Karpas-422 (cell line): ENCODE measurements at regions not wholly inside any gene's neighbourhood (a gene's known extent, or its start where the extent isn't known, plus 50 kb on each side); places are given as distances from the start of the nearest gene placed in this dataset.

Experiments
- DNase-seq: peaks from one replicate; pipeline ENCODE4 v3.0.0-alpha.2; 2015
- H2AFZ ChIP-seq: fragments of 200-600 bp; sonication (generic); 2 replicates; pipeline ENCODE4 v1.6.1; 2014; ENCODE audit warnings: antibody characterized with exemption, low read length, mixed read lengths
- H3K27ac ChIP-seq: fragments of 200-600 bp; sonication (generic); 2 replicates; pipeline ENCODE4 v1.5.1; 2014; ENCODE audit warnings: mild to moderate bottlenecking, low read length, moderate library complexity
- H3K27me3 ChIP-seq: fragments of 200-600 bp; sonication (generic); 2 replicates; pipeline ENCODE4 v1.6.1; 2014; ENCODE audit warnings: low read length, mixed read lengths
- H3K36me3 ChIP-seq: fragments of 200-600 bp; sonication (generic); 2 replicates; pipeline ENCODE4 v1.6.1; 2014; ENCODE audit warnings: low read length, mixed read lengths; ENCODE audit not compliant: insufficient read depth
- H3K4me1 ChIP-seq: fragments of 200-600 bp; sonication (generic); 2 replicates; pipeline ENCODE4 v1.6.1; 2014; ENCODE audit warnings: mild to moderate bottlenecking, low read length, mixed read lengths
- H3K4me2 ChIP-seq: fragments of 200-600 bp; sonication (generic); 2 replicates; pipeline ENCODE4 v1.6.1; 2014; ENCODE audit warnings: low read length, low read depth, mild to moderate bottlenecking; ENCODE audit not compliant: poor library complexity, severe bottlenecking
- H3K4me3 ChIP-seq: fragments of 200-600 bp; sonication (generic); 2 replicates; pipeline ENCODE4 v1.5.1; 2014; ENCODE audit warnings: mild to moderate bottlenecking, antibody characterized with exemption, low read length, mixed read lengths
- H3K79me2 ChIP-seq: fragments of 200-600 bp; sonication (generic); 2 replicates; pipeline ENCODE4 v1.6.1; 2014; ENCODE audit warnings: mild to moderate bottlenecking, low read length, mixed read lengths
- H3K9ac ChIP-seq: fragments of 200-600 bp; sonication (generic); 2 replicates; pipeline ENCODE4 v1.6.0; 2014; ENCODE audit warnings: low read length
- H3K9me2 ChIP-seq: fragments of 200-600 bp; sonication (generic), shearing (Covaris generic); replicated peaks from 2 replicates; pipeline ENCODE4 v1.6.0; 2014; ENCODE audit warnings: mild to moderate bottlenecking, low read length, moderate library complexity; ENCODE audit not compliant: insufficient read depth
- H3K9me3 ChIP-seq: fragments of 300-700, 200-600 bp; sonication (generic); 2 replicates; pipeline ENCODE4 v1.6.1; 2014; ENCODE audit warnings: low read length, mixed read lengths
- H4K20me1 ChIP-seq: fragments of 200-600 bp; sonication (generic); 2 replicates; pipeline ENCODE4 v1.6.1; 2014; ENCODE audit warnings: mild to moderate bottlenecking, antibody characterized with exemption, low read length, low read depth; ENCODE audit not compliant: insufficient read depth

DNA sequence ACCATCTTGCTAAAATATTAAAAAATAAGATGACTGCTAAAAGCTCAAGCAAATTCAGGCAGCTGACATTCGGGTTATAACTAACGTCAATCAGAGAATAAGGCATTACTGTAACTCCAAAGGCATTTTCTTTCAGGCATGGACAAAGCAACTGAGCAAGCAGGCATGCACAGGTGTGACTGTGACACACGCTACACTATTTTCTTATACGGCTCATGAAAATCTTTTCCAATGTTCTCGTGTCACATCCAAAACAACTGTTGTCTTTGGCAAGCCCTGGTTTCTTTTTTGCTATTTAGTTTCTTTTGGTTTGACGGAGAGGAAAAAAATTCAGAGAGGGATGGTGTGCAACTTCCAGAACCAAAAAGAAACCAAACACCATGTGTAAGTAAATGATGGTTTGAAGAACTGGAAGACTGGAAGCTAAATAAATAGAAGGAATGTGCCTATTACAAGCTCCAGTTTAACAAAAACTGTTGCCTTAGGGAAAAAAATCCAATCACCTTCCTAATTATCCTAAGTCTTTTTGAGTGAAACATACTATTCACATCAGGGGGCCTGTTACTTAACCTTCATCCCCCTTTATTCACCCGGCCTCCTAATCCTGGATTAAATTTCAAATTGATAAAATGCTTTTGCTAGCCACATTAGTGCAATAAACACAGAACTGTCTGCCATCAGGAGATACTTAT lies 277.6 kb downstream of the PSAT1 start:
- Histone ChIP-seq H3K27me3 (no peaks in the 10 kb centered on the region), H2AFZ (no peak overlapping the region), H3K9me3 (no peaks in the 10 kb centered on the region), H3K9me2 (no peaks in the 10 kb centered on the region), H3K4me2 (no peak overlapping the region), H3K79me2 (no peaks in the 10 kb centered on the region), H3K9ac (no peak overlapping the region), H3K4me1 (no peaks in the 10 kb centered on the region), H3K4me3 (no peak overlapping the region), H4K20me1 (no peaks in the 10 kb centered on the region), H3K27ac (no peak overlapping the region), H3K36me3 (no peaks in the 10 kb centered on the region)
- DNase-seq, result no peak

DNA sequence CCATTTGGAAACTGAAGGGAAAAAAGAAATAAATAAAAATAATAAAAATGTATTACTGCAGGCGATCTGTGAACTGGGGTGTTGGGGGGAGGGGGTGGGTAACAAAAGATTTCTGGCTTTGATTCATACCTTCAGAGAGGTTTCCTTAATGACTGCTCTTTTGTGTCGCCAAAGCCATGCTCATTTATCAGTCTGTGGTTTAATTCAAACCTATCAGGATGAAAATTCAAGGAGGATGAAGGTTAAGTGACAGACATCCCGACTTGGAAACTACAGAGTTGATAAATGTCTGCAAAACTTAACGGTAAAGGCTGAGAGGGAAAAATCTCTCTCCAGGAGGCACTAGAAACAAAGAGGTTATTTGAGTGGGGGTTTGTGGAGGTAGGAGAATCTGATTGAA lies 278.2 kb downstream of the PSAT1 start:
- H3K9ac ChIP-seq, result no peak overlapping the region
- H3K9me2 ChIP-seq, result no peaks in the 10 kb centered on the region
- H3K27ac ChIP-seq, result no peak overlapping the region
- H3K27me3 ChIP-seq, result no peaks in the 10 kb centered on the region
- H3K4me2 ChIP-seq, result no peak overlapping the region
- no peaks in the 10 kb centered on the region for H3K9me3 ChIP-seq
- no peaks in the 10 kb centered on the region for H4K20me1 ChIP-seq
- no peak overlapping the region for H2AFZ ChIP-seq
- H3K4me3 ChIP-seq, result no peak overlapping the region
- no peaks in the 10 kb centered on the region for H3K36me3 ChIP-seq
- DNase-seq, result no peak
- H3K79me2 ChIP-seq, result no peaks in the 10 kb centered on the region
- H3K4me1 ChIP-seq, result no peaks in the 10 kb centered on the region

GRCh38 chr9:78575771-78576170 lies 278.8 kb downstream of the PSAT1 start:
- Histone ChIP-seq H3K27me3 (no peaks in the 10 kb centered on the region), H3K4me3 (no peak overlapping the region), H4K20me1 (no peaks in the 10 kb centered on the region), H3K9me3 (no peaks in the 10 kb centered on the region), H3K4me1 (no peaks in the 10 kb centered on the region), H3K4me2 (no peak overlapping the region), H3K36me3 (no peaks in the 10 kb centered on the region), H3K9ac (no peak overlapping the region), H3K79me2 (no peaks in the 10 kb centered on the region), H3K9me2 (no peaks in the 10 kb centered on the region), H3K27ac (no peak overlapping the region), H2AFZ (no peak overlapping the region)
- DNase-seq, result no peak

DNA sequence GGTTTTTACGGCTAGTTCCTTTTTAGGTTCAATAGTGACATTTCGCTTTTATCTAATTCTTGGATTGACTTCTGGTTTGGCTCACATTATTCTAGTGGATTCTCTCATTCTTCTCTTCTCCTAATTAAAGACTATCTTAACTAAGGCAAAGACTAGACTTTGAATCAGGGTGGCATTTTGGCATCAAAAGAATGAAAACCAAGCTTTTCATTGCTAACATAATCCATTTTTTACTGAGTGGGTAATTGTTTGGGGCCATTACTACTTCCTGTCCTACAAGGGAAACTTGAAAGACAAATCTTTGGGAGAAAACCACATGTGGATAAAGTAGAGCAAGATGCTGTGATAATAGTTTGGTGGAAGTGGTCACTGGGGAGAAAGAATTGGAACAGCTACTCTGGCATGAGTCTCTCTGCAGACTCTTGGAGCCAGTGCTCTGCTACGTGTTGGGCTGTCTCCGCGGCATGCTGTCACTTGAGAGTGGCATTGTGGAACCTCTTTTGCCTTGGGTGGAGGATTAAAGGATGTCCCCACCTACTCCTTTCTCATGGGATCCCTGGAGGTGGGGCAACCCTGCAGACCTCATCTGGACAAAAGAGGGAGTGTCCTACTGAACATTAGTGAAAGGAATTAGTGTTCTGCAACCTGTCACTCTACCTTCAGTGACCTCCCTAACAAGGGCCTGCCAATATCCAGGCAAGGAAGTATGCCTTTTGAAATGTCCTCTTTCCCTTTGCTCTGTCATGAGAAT lies 280.4 kb downstream of the PSAT1 start:
- Histone ChIP-seq H3K27me3 (no peaks in the 10 kb centered on the region), H3K4me2 (no peak overlapping the region)

GRCh38 chr9:78578072-78578471 lies 281.1 kb downstream of the PSAT1 start:
- Histone ChIP-seq H3K9me2 (no peaks in the 10 kb centered on the region), H3K27me3 (no peaks in the 10 kb centered on the region), H3K9ac (no peak overlapping the region), H3K4me3 (no peak overlapping the region), H2AFZ (no peak overlapping the region), H3K4me1 (no peaks in the 10 kb centered on the region), H3K4me2 (no peak overlapping the region), H3K36me3 (no peaks in the 10 kb centered on the region), H3K9me3 (no peaks in the 10 kb centered on the region), H3K27ac (no peak overlapping the region), H3K79me2 (no peaks in the 10 kb centered on the region), H4K20me1 (no peaks in the 10 kb centered on the region)
- no peak for DNase-seq

More for the DNA sequence above, 280.4 kb downstream of the PSAT1 start:
- H4K20me1 ChIP-seq, result no peaks in the 10 kb centered on the region
- no peak overlapping the region for H3K27ac ChIP-seq
- no peaks in the 10 kb centered on the region for H3K36me3 ChIP-seq
- no peaks in the 10 kb centered on the region for H3K9me3 ChIP-seq
- no peaks in the 10 kb centered on the region for H3K4me1 ChIP-seq
- no peak overlapping the region for H3K4me3 ChIP-seq
- no peak overlapping the region for H3K9ac ChIP-seq
- H2AFZ ChIP-seq, result no peak overlapping the region
- H3K9me2 ChIP-seq, result no peaks in the 10 kb centered on the region
- DNase-seq, result no peak
- no peaks in the 10 kb centered on the region for H3K79me2 ChIP-seq

- H2AFZ ChIP-seq, result no peak overlapping the region
- no peaks in the 10 kb centered on the region for H3K36me3 ChIP-seq
- H3K4me1 ChIP-seq, result no peaks in the 10 kb centered on the region
- H3K4me3 ChIP-seq, result no peak overlapping the region
- no peak overlapping the region for H3K27ac ChIP-seq
- no peak overlapping the region for H3K9ac ChIP-seq
- no peaks in the 10 kb centered on the region for H3K27me3 ChIP-seq
- no peaks in the 10 kb centered on the region for H3K9me2 ChIP-seq
- no peak overlapping the region for H3K4me2 ChIP-seq
- no peaks in the 10 kb centered on the region for H4K20me1 ChIP-seq
- DNase-seq, result no peak
- H3K79me2 ChIP-seq, result no peaks in the 10 kb centered on the region
- no peaks in the 10 kb centered on the region for H3K9me3 ChIP-seq
Measured at GRCh38 chr9:78582821-78583220, 285.9 kb downstream of the PSAT1 start.

- Histone ChIP-seq H3K79me2 (no peaks in the 10 kb centered on the region), H3K36me3 (no peaks in the 10 kb centered on the region), H3K9ac (no peak overlapping the region), H2AFZ (no peak overlapping the region), H3K4me1 (no peaks in the 10 kb centered on the region), H3K27me3 (no peaks in the 10 kb centered on the region), H3K27ac (no peak overlapping the region), H3K9me3 (no peaks in the 10 kb centered on the region), H4K20me1 (no peaks in the 10 kb centered on the region), H3K4me3 (no peak overlapping the region), H3K9me2 (no peaks in the 10 kb centered on the region), H3K4me2 (no peak overlapping the region)
- DNase-seq, result no peak
Measured at GRCh38 chr9:78584589-78584988, 287.7 kb downstream of the PSAT1 start.

DNA sequence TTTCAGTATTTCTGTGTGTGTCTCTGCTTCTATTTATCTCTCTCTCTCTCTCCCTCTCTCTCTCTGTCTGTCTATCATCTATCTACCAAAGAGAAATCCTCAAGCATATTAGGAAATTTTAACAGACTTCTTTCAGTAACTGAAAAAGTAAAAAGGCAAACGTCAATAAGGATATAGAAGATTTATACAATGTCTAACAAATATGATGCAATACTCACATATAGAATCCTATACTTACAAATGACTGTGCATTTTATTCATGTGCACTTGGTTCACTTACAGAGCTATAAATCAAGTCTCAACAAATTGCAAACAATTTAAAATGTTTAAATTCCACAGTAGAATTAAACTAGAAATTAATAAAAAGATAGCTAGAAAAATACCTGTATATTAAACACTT lies 289.0 kb downstream of the PSAT1 start:
- no peaks in the 10 kb centered on the region for H3K9me3 ChIP-seq
- H3K4me3 ChIP-seq, result no peak overlapping the region
- no peak overlapping the region for H3K9ac ChIP-seq
- H3K27me3 ChIP-seq, result no peaks in the 10 kb centered on the region
- H3K9me2 ChIP-seq, result no peaks in the 10 kb centered on the region
- DNase-seq, result no peak
- no peaks in the 10 kb centered on the region for H4K20me1 ChIP-seq
- no peaks in the 10 kb centered on the region for H3K79me2 ChIP-seq
- H3K4me2 ChIP-seq, result no peak overlapping the region
- no peak overlapping the region for H2AFZ ChIP-seq
- no peaks in the 10 kb centered on the region for H3K4me1 ChIP-seq
- H3K36me3 ChIP-seq, result no peaks in the 10 kb centered on the region
- no peak overlapping the region for H3K27ac ChIP-seq
